ENCODE measurements at regions not wholly inside any gene's neighbourhood (a gene's known extent, or its start where the extent isn't known, plus 50 kb on each side); places are given as distances from the start of the nearest gene placed in this dataset.

DNA sequence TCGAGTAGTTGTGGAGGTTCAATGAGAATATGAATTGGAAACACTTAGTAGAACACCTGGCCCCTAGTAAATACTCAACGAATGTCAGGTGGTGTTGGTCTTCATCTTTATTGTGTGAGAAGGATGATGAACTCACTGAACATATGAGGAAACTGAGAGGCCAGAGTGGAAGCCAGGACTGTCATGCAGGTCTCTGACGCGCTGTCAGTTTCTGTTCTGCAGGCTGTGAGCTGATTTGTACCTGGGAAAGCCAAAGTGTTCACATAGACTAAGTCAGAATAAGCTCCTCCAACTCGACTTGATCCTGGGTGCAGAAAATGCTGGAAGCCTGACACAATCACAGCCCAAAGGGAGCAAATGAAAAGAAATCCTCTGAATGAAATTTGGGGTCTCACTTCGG is 222.2 kb downstream of the LY86 start:
- DNase-seq: no peak
- Histone ChIP-seq H3K36me3 (ENCODE audit: control insufficient read depth, insufficient read depth, low read length) (no peaks in the 10 kb centered on the region), H3K4me3 (ENCODE audit: low read length) (no peak overlapping the region), H3K4ac (ENCODE audit: low read depth, low read length) (no peak overlapping the region), H2BK5ac (ENCODE audit: low read length) (no peak overlapping the region), H3K4me1 (ENCODE audit: control insufficient read depth, low read depth, low read length) (no peaks in the 10 kb centered on the region), H3K4me2 (ENCODE audit: low read length) (no peak overlapping the region), H3K9ac (ENCODE audit: low read length) (no peak overlapping the region), H3K27ac (ENCODE audit: low read depth, low read length) (no peak overlapping the region), H2AK5ac (ENCODE audit: low read length) (no peak overlapping the region), H4K8ac (ENCODE audit: low read depth, low read length) (no peak overlapping the region), H2BK15ac (replicated peaks; ENCODE audit: low read depth) (no peak overlapping the region), H2BK120ac (ENCODE audit: low read depth, low read length) (no peak overlapping the region), H3K27me3 (ENCODE audit: insufficient read depth, low read length, poor library complexity) (no peaks in the 10 kb centered on the region), H4K5ac (ENCODE audit: low read length) (no peak overlapping the region), H3K18ac (ENCODE audit: low read length) (no peak overlapping the region), H3K23ac (ENCODE audit: low read length) (no peak overlapping the region), H3K56ac (ENCODE audit: low read length) (no peak overlapping the region), H3K79me2 (ENCODE audit: control insufficient read depth, insufficient read depth, low read length) (no peaks in the 10 kb centered on the region), H3K79me1 (ENCODE audit: low read length) (no peaks in the 10 kb centered on the region)
- WGBS (ENCODE audit: extremely low coverage, insufficient coverage, low lambda C conversion rate): no CpG with 5 or more reads among the region's 6 CpGs

- no peak overlapping the region for H3K4me3 ChIP-seq (ENCODE audit: low read length)
Observed at GRCh38 chr6:6811128-6812009, 222.8 kb downstream of the LY86 start.

GRCh38 chr6:6812427-6812826 is 223.9 kb downstream of the LY86 start:
- H2BK120ac ChIP-seq (ENCODE audit: low read depth, low read length): no peak overlapping the region
- no peak overlapping the region for H3K23ac ChIP-seq (ENCODE audit: low read length)
- peak overlapping the region; percentile 41 for H2BK15ac ChIP-seq (replicated peaks; ENCODE audit: low read depth)
- H2BK5ac ChIP-seq (ENCODE audit: low read length): no peak overlapping the region
- H2AK5ac ChIP-seq (ENCODE audit: low read length): no peak overlapping the region
- no peak overlapping the region for H3K27ac ChIP-seq (ENCODE audit: low read depth, low read length)
- H3K9ac ChIP-seq (ENCODE audit: low read length): no peak overlapping the region
- WGBS (ENCODE audit: extremely low coverage, insufficient coverage, low lambda C conversion rate): no CpG with 5 or more reads among the region's 2 CpGs
- no peak overlapping the region for H3K4me3 ChIP-seq (ENCODE audit: low read length)
- no peak overlapping the region for H3K56ac ChIP-seq (ENCODE audit: low read length)
- no peaks in the 10 kb centered on the region for H3K27me3 ChIP-seq (ENCODE audit: insufficient read depth, low read length, poor library complexity)
- H4K8ac ChIP-seq (ENCODE audit: low read depth, low read length): no peak overlapping the region
- no peak for DNase-seq
- no peaks in the 10 kb centered on the region for H3K79me1 ChIP-seq (ENCODE audit: low read length)
- no peak overlapping the region for H3K18ac ChIP-seq (ENCODE audit: low read length)
- no peak overlapping the region for H4K5ac ChIP-seq (ENCODE audit: low read length)
- no peak overlapping the region for H3K4me2 ChIP-seq (ENCODE audit: low read length)
- no peaks in the 10 kb centered on the region for H3K36me3 ChIP-seq (ENCODE audit: control insufficient read depth, insufficient read depth, low read length)
- H3K4ac ChIP-seq (ENCODE audit: low read depth, low read length): no peak overlapping the region
- no peaks in the 10 kb centered on the region for H3K79me2 ChIP-seq (ENCODE audit: control insufficient read depth, insufficient read depth, low read length)
- H3K4me1 ChIP-seq (ENCODE audit: control insufficient read depth, low read depth, low read length): no peaks in the 10 kb centered on the region

More at GRCh38 chr6:6811128-6812009, 222.8 kb downstream of the LY86 start:
- H4K5ac ChIP-seq (ENCODE audit: low read length): no peak overlapping the region
- H3K4ac ChIP-seq (ENCODE audit: low read depth, low read length): no peak overlapping the region
- peak; percentile 93 for DNase-seq
- no peak overlapping the region for H2BK5ac ChIP-seq (ENCODE audit: low read length)
- no peak overlapping the region for H3K9ac ChIP-seq (ENCODE audit: low read length)
- H2AK5ac ChIP-seq (ENCODE audit: low read length): no peak overlapping the region
- H3K27me3 ChIP-seq (ENCODE audit: insufficient read depth, low read length, poor library complexity): no peaks in the 10 kb centered on the region
- H3K56ac ChIP-seq (ENCODE audit: low read length): no peak overlapping the region
- no peaks in the 10 kb centered on the region for H3K79me2 ChIP-seq (ENCODE audit: control insufficient read depth, insufficient read depth, low read length)
- H3K4me2 ChIP-seq (ENCODE audit: low read length): no peak overlapping the region
- no peaks in the 10 kb centered on the region for H3K36me3 ChIP-seq (ENCODE audit: control insufficient read depth, insufficient read depth, low read length)
- H4K8ac ChIP-seq (ENCODE audit: low read depth, low read length): no peak overlapping the region
- H3K18ac ChIP-seq (ENCODE audit: low read length): no peak overlapping the region
- no peak overlapping the region for H3K23ac ChIP-seq (ENCODE audit: low read length)
- no peaks in the 10 kb centered on the region for H3K4me1 ChIP-seq (ENCODE audit: control insufficient read depth, low read depth, low read length)
- H3K79me1 ChIP-seq (ENCODE audit: low read length): no peaks in the 10 kb centered on the region
- no peak overlapping the region for H3K27ac ChIP-seq (ENCODE audit: low read depth, low read length)
- H2BK15ac ChIP-seq (replicated peaks; ENCODE audit: low read depth): no peak overlapping the region
- no peak overlapping the region for H2BK120ac ChIP-seq (ENCODE audit: low read depth, low read length)
- WGBS (ENCODE audit: extremely low coverage, insufficient coverage, low lambda C conversion rate): no CpG with 5 or more reads among the region's 16 CpGs

DNA sequence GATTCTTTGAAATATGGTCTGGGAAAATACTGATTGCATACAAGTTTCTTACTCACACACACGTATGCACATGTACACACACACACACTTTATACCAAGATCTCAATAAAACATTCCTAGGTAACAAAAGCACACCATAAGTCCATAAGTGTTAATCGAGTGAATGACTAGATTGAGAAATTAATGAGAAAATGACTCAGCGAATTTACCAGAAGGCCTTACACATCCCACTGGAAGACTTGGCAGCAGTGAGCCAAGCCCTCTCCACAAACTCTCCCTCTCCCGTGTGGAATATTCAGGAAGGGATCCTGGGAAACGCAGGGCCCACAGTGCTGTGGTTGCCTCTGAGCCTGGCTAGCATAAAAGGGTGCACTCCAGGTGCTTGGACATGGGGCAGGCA is 227.2 kb downstream of the LY86 start:
- Histone ChIP-seq H2BK5ac (ENCODE audit: low read length) (no peak overlapping the region), H3K23ac (ENCODE audit: low read length) (no peak overlapping the region), H2BK120ac (ENCODE audit: low read depth, low read length) (no peak overlapping the region), H3K4me1 (ENCODE audit: control insufficient read depth, low read depth, low read length) (peaks cover 7% of the 10 kb centered on the region), H3K56ac (ENCODE audit: low read length) (peak overlapping the region; percentile 10), H3K9ac (ENCODE audit: low read length) (no peak overlapping the region), H2BK15ac (replicated peaks; ENCODE audit: low read depth) (no peak overlapping the region), H4K5ac (ENCODE audit: low read length) (no peak overlapping the region), H3K4ac (ENCODE audit: low read depth, low read length) (no peak overlapping the region), H3K27me3 (ENCODE audit: insufficient read depth, low read length, poor library complexity) (no peaks in the 10 kb centered on the region), H2AK5ac (ENCODE audit: low read length) (no peak overlapping the region), H3K79me1 (ENCODE audit: low read length) (no peaks in the 10 kb centered on the region), H3K36me3 (ENCODE audit: control insufficient read depth, insufficient read depth, low read length) (no peaks in the 10 kb centered on the region), H4K8ac (ENCODE audit: low read depth, low read length) (no peak overlapping the region), H3K18ac (ENCODE audit: low read length) (no peak overlapping the region), H3K79me2 (ENCODE audit: control insufficient read depth, insufficient read depth, low read length) (no peaks in the 10 kb centered on the region), H3K27ac (ENCODE audit: low read depth, low read length) (no peak overlapping the region), H3K4me3 (ENCODE audit: low read length) (no peak overlapping the region), H3K4me2 (ENCODE audit: low read length) (no peak overlapping the region)
- no peak for DNase-seq
- no CpG with 5 or more reads among the region's 5 CpGs for WGBS (ENCODE audit: extremely low coverage, insufficient coverage, low lambda C conversion rate)

- H2BK5ac ChIP-seq (ENCODE audit: low read length): no peak overlapping the region
- H3K56ac ChIP-seq (ENCODE audit: low read length): no peak overlapping the region
- H4K5ac ChIP-seq (ENCODE audit: low read length): no peak overlapping the region
- H3K27ac ChIP-seq (ENCODE audit: low read depth, low read length): no peak overlapping the region
- no peak overlapping the region for H3K9ac ChIP-seq (ENCODE audit: low read length)
- H3K23ac ChIP-seq (ENCODE audit: low read length): no peak overlapping the region
- H3K79me2 ChIP-seq (ENCODE audit: control insufficient read depth, insufficient read depth, low read length): no peaks in the 10 kb centered on the region
- H3K4me3 ChIP-seq (ENCODE audit: low read length): no peak overlapping the region
- H3K18ac ChIP-seq (ENCODE audit: low read length): no peak overlapping the region
- no peak overlapping the region for H2BK120ac ChIP-seq (ENCODE audit: low read depth, low read length)
- WGBS (ENCODE audit: extremely low coverage, insufficient coverage, low lambda C conversion rate): no CpG with 5 or more reads among the region's 7 CpGs
- H3K27me3 ChIP-seq (ENCODE audit: insufficient read depth, low read length, poor library complexity): no peaks in the 10 kb centered on the region
- no peak overlapping the region for H3K4ac ChIP-seq (ENCODE audit: low read depth, low read length)
- H2BK15ac ChIP-seq (replicated peaks; ENCODE audit: low read depth): no peak overlapping the region
- H3K36me3 ChIP-seq (ENCODE audit: control insufficient read depth, insufficient read depth, low read length): no peaks in the 10 kb centered on the region
- no peak overlapping the region for H4K8ac ChIP-seq (ENCODE audit: low read depth, low read length)
- H3K4me1 ChIP-seq (ENCODE audit: control insufficient read depth, low read depth, low read length): peaks cover 9% of the 10 kb centered on the region
- DNase-seq: no peak
- no peaks in the 10 kb centered on the region for H3K79me1 ChIP-seq (ENCODE audit: low read length)
- no peak overlapping the region for H3K4me2 ChIP-seq (ENCODE audit: low read length)
- H2AK5ac ChIP-seq (ENCODE audit: low read length): no peak overlapping the region
Observed at GRCh38 chr6:6816716-6817115, 228.2 kb downstream of the LY86 start.

Measured in mesendoderm (in vitro differentiated cells).